H9 (cell line): ENCODE measurements at regions not wholly inside any gene's neighbourhood (a gene's known extent, or its start where the extent isn't known, plus 50 kb on each side); places are given as distances from the start of the nearest gene placed in this dataset.

Source experiments
- DNase-seq: peaks from one replicate; pipeline ENCODE4 v3.0.0-alpha.2; 2017
- H2AFZ ChIP-seq: one replicate; pipeline ENCODE4 v1.6.1; 2013; ENCODE audit warnings: mild to moderate bottlenecking, low read length, control low read depth, moderate library complexity
- H2AK5ac ChIP-seq: 2 replicates; pipeline ENCODE4 v1.6.1; 2013; ENCODE audit warnings: low read length, control low read depth, mixed read lengths; ENCODE audit not compliant: insufficient read length
- H2BK120ac ChIP-seq: one replicate; pipeline ENCODE4 v1.6.1; 2013; ENCODE audit warnings: low read depth, mild to moderate bottlenecking, low read length, control low read depth, inconsistent platforms; ENCODE audit not compliant: poor library complexity, severe bottlenecking
- H2BK12ac ChIP-seq: 2 replicates; pipeline ENCODE4 v1.6.1; 2013; ENCODE audit warnings: low read length, control low read depth, mixed read lengths, low read depth; ENCODE audit not compliant: insufficient read length
- H2BK15ac ChIP-seq: 2 replicates; pipeline ENCODE4 v1.6.1; 2013; ENCODE audit warnings: low read depth, low read length, control low read depth
- H2BK20ac ChIP-seq: one replicate; pipeline ENCODE4 v1.6.1; 2013; ENCODE audit warnings: low read depth, mild to moderate bottlenecking, low read length, control low read depth, inconsistent platforms; ENCODE audit not compliant: poor library complexity, severe bottlenecking
- H2BK5ac ChIP-seq: 2 replicates; pipeline ENCODE4 v1.6.1; 2013; ENCODE audit warnings: low read length, control low read depth, mixed read lengths; ENCODE audit not compliant: insufficient read length
- H3K14ac ChIP-seq: 2 replicates; pipeline ENCODE4 v1.6.1; 2013; ENCODE audit warnings: low read length, control low read depth; ENCODE audit not compliant: insufficient read depth
- H3K18ac ChIP-seq: 2 replicates; pipeline ENCODE4 v1.6.1; 2013; ENCODE audit warnings: low read depth, mild to moderate bottlenecking, mixed read lengths, low read length, control low read depth; ENCODE audit not compliant: insufficient read length
- H3K23ac ChIP-seq: 2 replicates; pipeline ENCODE4 v1.6.1; 2013; ENCODE audit warnings: low read length, control low read depth, mixed read lengths, low read depth; ENCODE audit not compliant: insufficient read length
- H3K23me2 ChIP-seq: 2 replicates; pipeline ENCODE4 v1.6.1; 2013; ENCODE audit warnings: low read depth, mild to moderate bottlenecking, mixed read lengths, low read length, control low read depth; ENCODE audit not compliant: insufficient read length, poor library complexity, severe bottlenecking
- H3K27ac ChIP-seq: 2 replicates; pipeline ENCODE4 v1.5.1; 2013; ENCODE audit warnings: low read length, control low read depth, mixed read lengths, low read depth; ENCODE audit not compliant: insufficient read length
- H3K27me3 ChIP-seq: 2 replicates; pipeline ENCODE4 v1.6.1; 2013; ENCODE audit warnings: low read length, control low read depth, inconsistent platforms; ENCODE audit not compliant: insufficient read depth
- H3K4ac ChIP-seq: 2 replicates; pipeline ENCODE4 v1.6.1; 2013; ENCODE audit warnings: low read depth, mild to moderate bottlenecking, control low read depth, inconsistent platforms, low read length, moderate library complexity
- H3K4me1 ChIP-seq: 2 replicates; pipeline ENCODE4 v1.6.1; 2013; ENCODE audit warnings: low read length, control low read depth, inconsistent platforms; ENCODE audit not compliant: insufficient read depth
- H3K4me2 ChIP-seq: 2 replicates; pipeline ENCODE4 v1.6.1; 2013; ENCODE audit warnings: low read length, control low read depth, mixed read lengths; ENCODE audit not compliant: insufficient read length, insufficient read depth
- H3K56ac ChIP-seq: 2 replicates; pipeline ENCODE4 v1.6.1; 2013; ENCODE audit warnings: low read depth, mild to moderate bottlenecking, mixed read lengths, low read length, control low read depth; ENCODE audit not compliant: insufficient read length
- H3K79me1 ChIP-seq: 2 replicates; pipeline ENCODE4 v1.6.1; 2013; ENCODE audit warnings: low read depth, mild to moderate bottlenecking, moderate library complexity, low read length, control low read depth, inconsistent platforms; ENCODE audit not compliant: insufficient read depth, poor library complexity, severe bottlenecking
- H3K79me2 ChIP-seq: 2 replicates; pipeline ENCODE4 v1.6.1; 2013; ENCODE audit warnings: low read length, control low read depth, inconsistent platforms; ENCODE audit not compliant: insufficient read depth
- H3K9ac ChIP-seq: 2 replicates; pipeline ENCODE4 v1.6.1; 2013; ENCODE audit warnings: low read length, control low read depth, mixed read lengths; ENCODE audit not compliant: insufficient read length; ENCODE audit errors: extremely low read depth
- H3K9me3 ChIP-seq: one replicate; pipeline ENCODE4 v1.6.1; 2013; ENCODE audit warnings: low read depth, low read length, inconsistent platforms; ENCODE audit not compliant: control insufficient read depth
- H3T11ph ChIP-seq: one replicate; pipeline ENCODE4 v1.6.1; 2013; ENCODE audit warnings: mild to moderate bottlenecking, low read length, control low read depth, inconsistent platforms
- H4K20me1 ChIP-seq: one replicate; pipeline ENCODE4 v1.6.1; 2013; ENCODE audit not compliant: control insufficient read depth, insufficient read length, insufficient read depth
- H4K5ac ChIP-seq: 2 replicates; pipeline ENCODE4 v1.6.1; 2013; ENCODE audit warnings: low read depth, mild to moderate bottlenecking, mixed read lengths, low read length, control low read depth; ENCODE audit not compliant: insufficient read length
- H4K8ac ChIP-seq: replicated peaks from 2 replicates; pipeline ENCODE4 v1.6.1; 2013; ENCODE audit warnings: low read length, control low read depth, mixed read lengths, low read depth; ENCODE audit not compliant: insufficient read length
- H4K91ac ChIP-seq: 2 replicates; pipeline ENCODE4 v1.6.1; 2013; ENCODE audit warnings: low read depth, mild to moderate bottlenecking, moderate library complexity, mixed read lengths, low read length, control low read depth; ENCODE audit not compliant: insufficient read length
- H3K27ac Mint-ChIP-seq, 3 experiments: 2 replicates in 2 of 3; 3 replicates in 1 of 3; pipeline ENCODE4 v1.8.0; 2020 to 2021; ENCODE audit warnings: mixed read lengths in 3 of 3, mild to moderate bottlenecking in 1 of 3, moderate library complexity in 1 of 3
- H3K27me3 Mint-ChIP-seq: 2 replicates; pipeline ENCODE4 v1.8.0; 2021; ENCODE audit warnings: low read depth, mild to moderate bottlenecking, moderate library complexity, mixed read lengths
- H3K36me3 Mint-ChIP-seq, 3 experiments: 2 replicates in 2 of 3; 3 replicates in 1 of 3; pipeline ENCODE4 v1.8.0; 2020 to 2021; ENCODE audit warnings: low read depth in 3 of 3, mixed read lengths in 3 of 3; ENCODE audit not compliant: insufficient read depth in 1 of 3
- H3K4me1 Mint-ChIP-seq, 2 experiments: 2 replicates each; pipeline ENCODE4 v1.8.0; 2020; ENCODE audit warnings: mixed read lengths in 2 of 2
- H3K4me3 Mint-ChIP-seq, 2 experiments: 2 replicates in 1 of 2; 3 replicates in 1 of 2; pipeline ENCODE4 v1.8.0; 2020 to 2021; ENCODE audit warnings: mild to moderate bottlenecking in 2 of 2, mixed read lengths in 2 of 2, moderate library complexity in 1 of 2
- H3K9me3 Mint-ChIP-seq, 2 experiments: 2 replicates in 1 of 2; 3 replicates in 1 of 2; pipeline ENCODE4 v1.8.0; 2020; ENCODE audit warnings: mild to moderate bottlenecking in 2 of 2, mixed read lengths in 2 of 2, moderate library complexity in 1 of 2
- CTCF ChIP-seq: fragments of 200-600 bp; sonication (generic); conservative IDR thresholded peaks from 3 replicates; pipeline ENCODE4 v1.8.0; 2021; ENCODE audit warnings: antibody characterized with exemption, mild to moderate bottlenecking
- WGBS: extraction: QIAGEN DNeasy Blood & Tissue Kit; methylation state at CpG from one replicate; pipeline ENCODE4 v1.1.7; 2013; ENCODE audit warnings: missing lambda C conversion rate, low lambda C conversion rate, mixed read lengths; ENCODE audit not compliant: insufficient read length; ENCODE audit errors: extremely low coverage; 5-methylcytosine and 5-hydroxymethylcytosine counted together

- H3K79me2 ChIP-seq: no peaks in the 10 kb centered on the region
- no peak overlapping the region for H3K4me3 Mint-ChIP-seq
- H3K27me3 Mint-ChIP-seq: no peaks in the 10 kb centered on the region
- no peak overlapping the region for H4K5ac ChIP-seq
- no peaks in the 10 kb centered on the region for H3K9me3 Mint-ChIP-seq
- no peak overlapping the region for H3K23ac ChIP-seq
- H3K36me3 Mint-ChIP-seq: no peaks in the 10 kb centered on the region
- no peak overlapping the region for H3K18ac ChIP-seq
- no peak overlapping the region for H3K4me2 ChIP-seq
- no peaks in the 10 kb centered on the region; a peak in 1 of 4 replicates for H3K4me1 Mint-ChIP-seq
- WGBS: no CpG with 5 or more reads among the region's 7 CpGs
- H3K14ac ChIP-seq: no peak overlapping the region
- H3K9ac ChIP-seq: no peak overlapping the region
- no peak overlapping the region for H2BK15ac ChIP-seq
- H3K79me1 ChIP-seq: no peaks in the 10 kb centered on the region
- no peaks in the 10 kb centered on the region for H3K27me3 ChIP-seq
- no peak overlapping the region for H3K27ac ChIP-seq
- no peak overlapping the region for H3T11ph ChIP-seq
- no peak overlapping the region for H2AK5ac ChIP-seq
- no peak overlapping the region for H2BK12ac ChIP-seq
- H3K27ac Mint-ChIP-seq: no peak overlapping the region
- no peaks in the 10 kb centered on the region for H3K9me3 ChIP-seq
- H4K20me1 ChIP-seq: no peaks in the 10 kb centered on the region
- no peak for DNase-seq
- H2BK120ac ChIP-seq: no peak overlapping the region
- no peak overlapping the region for H2AFZ ChIP-seq
- H3K56ac ChIP-seq: no peak overlapping the region
- H3K4ac ChIP-seq: no peak overlapping the region
- H2BK5ac ChIP-seq: no peak overlapping the region
- no peak for TF ChIP-seq CTCF
- no peak overlapping the region for H2BK20ac ChIP-seq
- H3K23me2 ChIP-seq: no peaks in the 10 kb centered on the region
- no peak overlapping the region for H4K8ac ChIP-seq
- H3K4me1 ChIP-seq: no peaks in the 10 kb centered on the region
- H4K91ac ChIP-seq: no peak overlapping the region
Observed at GRCh38 chr2:21633911-21634310, 510.1 kb downstream of the TDRD15 start.
